ENCODE measurements at regions not wholly inside any gene's neighbourhood (a gene's known extent, or its start where the extent isn't known, plus 50 kb on each side); places are given as distances from the start of the nearest gene placed in this dataset.

- Histone ChIP-seq H3K4me2 (ENCODE audit: low read depth, low read length, poor library complexity, severe bottlenecking) (no peak overlapping the region), H3K27me3 (ENCODE audit: insufficient read depth, low read length, poor library complexity, severe bottlenecking) (no peaks in the 10 kb centered on the region)
- TF ChIP-seq CTCF (conservative IDR thresholded peaks at IDR 0.05; ENCODE audit: low read length) (no peak), EZH2phosphoT487 (IDR thresholded peaks at IDR 0.05; ENCODE audit: borderline replicate concordance) (no peak)
Measured at GRCh38 chr1:30425046-30425445, 298.3 kb downstream of the MATN1 start.

DNA sequence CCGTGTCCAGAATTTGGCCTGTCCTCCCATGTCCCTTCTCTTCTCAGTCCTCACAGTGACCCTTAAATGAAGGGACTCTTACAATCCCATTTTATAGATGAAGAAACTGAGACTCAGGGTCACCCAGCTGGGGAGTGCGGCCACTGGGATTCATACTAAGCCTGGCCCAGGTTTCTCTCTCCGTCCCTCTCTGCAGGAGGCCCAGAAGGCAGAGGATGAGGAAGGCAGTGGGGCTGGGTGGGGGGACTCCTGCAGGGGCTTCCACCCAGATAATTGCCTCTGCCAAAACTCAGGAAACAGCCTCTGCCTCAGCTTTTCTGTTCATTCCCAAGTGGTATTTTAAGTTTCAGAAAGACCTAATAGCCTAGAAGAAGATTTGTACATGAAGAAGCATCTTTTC lies 299.8 kb downstream of the MATN1 start:
- Histone ChIP-seq H3K9me2 (replicated peaks; ENCODE audit: low read depth, low read length) (no peaks in the 10 kb centered on the region), H3F3A (ENCODE audit: low read depth) (no peaks in the 10 kb centered on the region), H3K4me2 (ENCODE audit: low read depth, low read length, poor library complexity, severe bottlenecking) (no peak overlapping the region), H3K9me3 (ENCODE audit: insufficient read depth, low read depth, low read length) (peaks cover 4% of the 10 kb centered on the region; the same call in 1 of the 2 replicates), H3K4me3 (ENCODE audit: low read length, poor library complexity, severe bottlenecking) (no peak overlapping the region), H3K4me1 (ENCODE audit: insufficient read depth, low read length, poor library complexity, severe bottlenecking) (no peaks in the 10 kb centered on the region), H2AFZ (ENCODE audit: low read length) (no peak overlapping the region), H3K79me2 (ENCODE audit: insufficient read depth, low read length) (no peaks in the 10 kb centered on the region), H3K27me3 (ENCODE audit: insufficient read depth, low read length, poor library complexity, severe bottlenecking) (no peaks in the 10 kb centered on the region), H3K36me3 (ENCODE audit: insufficient read depth, low read length) (no peaks in the 10 kb centered on the region), H3K9ac (ENCODE audit: low read depth, low read length, poor library complexity, severe bottlenecking) (no peak overlapping the region), H4K20me1 (ENCODE audit: insufficient read depth, low read length, poor library complexity, severe bottlenecking) (no peaks in the 10 kb centered on the region)
- TF ChIP-seq EZH2phosphoT487 (IDR thresholded peaks at IDR 0.05; ENCODE audit: borderline replicate concordance), result no peak
- no peak for TF ChIP-seq CTCF (conservative IDR thresholded peaks at IDR 0.05; ENCODE audit: low read length)

More at GRCh38 chr1:30425046-30425445, 298.3 kb downstream of the MATN1 start:
- no peak overlapping the region for H3K9ac ChIP-seq (ENCODE audit: low read depth, low read length, poor library complexity, severe bottlenecking)
- no peak overlapping the region for H3K4me3 ChIP-seq (ENCODE audit: low read length, poor library complexity, severe bottlenecking)
- H3K36me3 ChIP-seq (ENCODE audit: insufficient read depth, low read length), result no peaks in the 10 kb centered on the region
- no peaks in the 10 kb centered on the region for H3K4me1 ChIP-seq (ENCODE audit: insufficient read depth, low read length, poor library complexity, severe bottlenecking)
- H3K79me2 ChIP-seq (ENCODE audit: insufficient read depth, low read length), result no peaks in the 10 kb centered on the region
- no peaks in the 10 kb centered on the region for H3F3A ChIP-seq (ENCODE audit: low read depth)
- peaks cover 4% of the 10 kb centered on the region; the same call in 1 of the 2 replicates for H3K9me3 ChIP-seq (ENCODE audit: insufficient read depth, low read depth, low read length)
- no peak overlapping the region for H2AFZ ChIP-seq (ENCODE audit: low read length)
- H3K9me2 ChIP-seq (replicated peaks; ENCODE audit: low read depth, low read length), result no peaks in the 10 kb centered on the region
- H4K20me1 ChIP-seq (ENCODE audit: insufficient read depth, low read length, poor library complexity, severe bottlenecking), result no peaks in the 10 kb centered on the region

DNA sequence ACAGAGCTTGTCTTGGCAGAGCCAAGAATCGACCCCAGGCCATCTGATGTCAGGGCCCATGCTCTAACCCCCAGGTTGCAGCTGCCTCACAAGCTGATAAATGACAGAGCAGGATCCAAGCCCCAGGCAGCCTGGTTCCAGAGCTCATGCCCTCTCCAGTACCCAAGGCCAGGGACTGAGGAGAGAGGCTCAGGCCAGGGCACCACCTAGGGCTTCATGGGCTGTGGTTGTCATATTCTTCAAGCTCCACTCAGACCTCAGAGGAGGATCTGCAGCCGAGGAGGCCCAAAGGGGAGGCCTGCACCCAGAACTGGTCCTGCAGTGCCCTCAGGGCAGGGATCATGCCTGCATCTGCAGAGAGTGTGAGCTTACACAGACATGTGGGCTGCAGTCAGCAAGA lies 301.1 kb downstream of the MATN1 start:
- Histone ChIP-seq H3K4me3 (ENCODE audit: low read length, poor library complexity, severe bottlenecking) (no peak overlapping the region), H3K9ac (ENCODE audit: low read depth, low read length, poor library complexity, severe bottlenecking) (no peak overlapping the region), H3K9me3 (ENCODE audit: insufficient read depth, low read depth, low read length) (no peaks in the 10 kb centered on the region), H3K27me3 (ENCODE audit: insufficient read depth, low read length, poor library complexity, severe bottlenecking) (no peaks in the 10 kb centered on the region), H3F3A (ENCODE audit: low read depth) (no peaks in the 10 kb centered on the region), H4K20me1 (ENCODE audit: insufficient read depth, low read length, poor library complexity, severe bottlenecking) (no peaks in the 10 kb centered on the region), H3K4me1 (ENCODE audit: insufficient read depth, low read length, poor library complexity, severe bottlenecking) (no peaks in the 10 kb centered on the region), H3K9me2 (replicated peaks; ENCODE audit: low read depth, low read length) (no peaks in the 10 kb centered on the region), H3K4me2 (ENCODE audit: low read depth, low read length, poor library complexity, severe bottlenecking) (no peak overlapping the region), H3K36me3 (ENCODE audit: insufficient read depth, low read length) (no peaks in the 10 kb centered on the region), H3K79me2 (ENCODE audit: insufficient read depth, low read length) (no peaks in the 10 kb centered on the region), H2AFZ (ENCODE audit: low read length) (no peak overlapping the region)
- no peak for TF ChIP-seq CTCF (conservative IDR thresholded peaks at IDR 0.05; ENCODE audit: low read length)
